Body of pancreas (tissue), 4 donors: ENCODE measurements at regions not wholly inside any gene's neighbourhood (a gene's known extent, or its start where the extent isn't known, plus 50 kb on each side); places are given as distances from the start of the nearest gene placed in this dataset.

ENCODE experiments used
- POLR2A ChIP-seq, 3 donors: fragments of 450-650 bp; IDR thresholded peaks; one replicate each; pipeline ENCODE4 v1.6.1; 2016; ENCODE audit warnings: antibody characterized with exemption in 3 of 3, mild to moderate bottlenecking in 2 of 3
- TF ChIP-seq, protein P1 (sequence below), 7 experiments: fragments of 450-650 bp in 4 of 7; fragments of 200-600 bp in 3 of 7; sonication (generic) in 3 of 7; IDR thresholded peaks; one replicate each; pipeline ENCODE4 v1.5.1; 2016 to 2019; ENCODE audit warnings: antibody characterized with exemption in 7 of 7

DNA sequence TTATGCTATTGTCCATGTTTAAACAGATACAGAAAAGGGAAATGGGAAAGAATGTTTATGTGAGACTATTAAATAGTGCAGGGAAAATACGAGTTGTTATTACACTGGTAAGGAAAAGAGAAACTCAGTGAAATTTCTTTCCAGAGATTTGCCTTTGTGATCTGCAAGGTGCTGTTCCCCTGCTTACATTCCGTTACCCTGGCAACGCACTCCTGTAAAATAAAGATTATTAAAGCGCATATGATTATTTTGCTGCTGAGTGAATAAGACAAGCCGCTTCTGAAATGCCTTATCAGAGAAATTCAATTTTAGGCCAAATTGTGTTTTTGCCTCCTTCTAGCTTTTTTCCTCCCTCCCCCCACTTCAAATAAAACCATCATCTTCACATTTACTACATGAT lies 328.6 kb upstream of the PMFBP1 start:
- TF ChIP-seq, protein P1, sequence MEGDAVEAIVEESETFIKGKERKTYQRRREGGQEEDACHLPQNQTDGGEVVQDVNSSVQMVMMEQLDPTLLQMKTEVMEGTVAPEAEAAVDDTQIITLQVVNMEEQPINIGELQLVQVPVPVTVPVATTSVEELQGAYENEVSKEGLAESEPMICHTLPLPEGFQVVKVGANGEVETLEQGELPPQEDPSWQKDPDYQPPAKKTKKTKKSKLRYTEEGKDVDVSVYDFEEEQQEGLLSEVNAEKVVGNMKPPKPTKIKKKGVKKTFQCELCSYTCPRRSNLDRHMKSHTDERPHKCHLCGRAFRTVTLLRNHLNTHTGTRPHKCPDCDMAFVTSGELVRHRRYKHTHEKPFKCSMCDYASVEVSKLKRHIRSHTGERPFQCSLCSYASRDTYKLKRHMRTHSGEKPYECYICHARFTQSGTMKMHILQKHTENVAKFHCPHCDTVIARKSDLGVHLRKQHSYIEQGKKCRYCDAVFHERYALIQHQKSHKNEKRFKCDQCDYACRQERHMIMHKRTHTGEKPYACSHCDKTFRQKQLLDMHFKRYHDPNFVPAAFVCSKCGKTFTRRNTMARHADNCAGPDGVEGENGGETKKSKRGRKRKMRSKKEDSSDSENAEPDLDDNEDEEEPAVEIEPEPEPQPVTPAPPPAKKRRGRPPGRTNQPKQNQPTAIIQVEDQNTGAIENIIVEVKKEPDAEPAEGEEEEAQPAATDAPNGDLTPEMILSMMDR (IDR thresholded peaks at IDR 0.05): no peak
- no peak for TF ChIP-seq POLR2A (IDR thresholded peaks at IDR 0.05)
